SH-SY5Y (cell line): ENCODE measurements at regions not wholly inside any gene's neighbourhood (a gene's known extent, or its start where the extent isn't known, plus 50 kb on each side); places are given as distances from the start of the nearest gene placed in this dataset.

ENCODE experiments used
- GATA2 ChIP-seq: IDR thresholded peaks from 2 replicates; pipeline ENCODE4 v1.6.1; 2011; ENCODE audit warnings: mild to moderate bottlenecking, low read depth, low read length
- GATA3 ChIP-seq: IDR thresholded peaks from 2 replicates; pipeline ENCODE4 v1.6.1; 2011; ENCODE audit warnings: low read depth, mild to moderate bottlenecking, low read length, moderate library complexity

- TF ChIP-seq GATA3 (no peak), GATA2 (no peak)
Measured at GRCh38 chr1:60973668-60974067, 108.7 kb upstream of the NFIA start.

- TF ChIP-seq GATA2 (no peak), GATA3 (no peak)
Measured at GRCh38 chr1:60972841-60973364, 109.5 kb upstream of the NFIA start.

GRCh38 chr1:60971330-60971729 lies 111.0 kb upstream of the NFIA start:
- TF ChIP-seq GATA3 (no peak), GATA2 (no peak)

GRCh38 chr1:60969971-60970509 lies 112.3 kb upstream of the NFIA start:
- TF ChIP-seq GATA2 (no peak), GATA3 (no peak)

GRCh38 chr1:60965280-60965854 lies 117.0 kb upstream of the NFIA start:
- TF ChIP-seq GATA2, result no peak
- TF ChIP-seq GATA3, result no peak

GRCh38 chr1:60963167-60963940 lies 119.0 kb upstream of the NFIA start:
- TF ChIP-seq GATA3 (no peak), GATA2 (no peak)

GRCh38 chr1:60960891-60961461 lies 121.4 kb upstream of the NFIA start:
- TF ChIP-seq GATA3 (no peak), GATA2 (no peak)

GRCh38 chr1:60959701-60960100 lies 122.7 kb upstream of the NFIA start:
- TF ChIP-seq GATA2, result no peak
- TF ChIP-seq GATA3, result no peak

GRCh38 chr1:60958001-60958400 lies 124.4 kb upstream of the NFIA start:
- TF ChIP-seq GATA2 (no peak), GATA3 (no peak)

- no peak for TF ChIP-seq GATA2
- no peak for TF ChIP-seq GATA3
Measured at GRCh38 chr1:60956520-60956919, 125.8 kb upstream of the NFIA start.

GRCh38 chr1:60952612-60953111 lies 129.7 kb upstream of the NFIA start:
- TF ChIP-seq GATA3 (no peak), GATA2 (no peak)

- no peak for TF ChIP-seq GATA2
- TF ChIP-seq GATA3, result no peak
Measured at GRCh38 chr1:60950224-60951063, 131.9 kb upstream of the NFIA start.

- TF ChIP-seq GATA2 (no peak), GATA3 (0 out of 2 replicates have a peak, but pooled peaks have one; percentile 3)
Measured at GRCh38 chr1:60949826-60950197, 132.5 kb upstream of the NFIA start.

- TF ChIP-seq GATA3 (peak; percentile 81), GATA2 (peak; percentile 92)
Measured at GRCh38 chr1:60949154-60949825, 133.1 kb upstream of the NFIA start.
